ENCODE measurements at regions not wholly inside any gene's neighbourhood (a gene's known extent, or its start where the extent isn't known, plus 50 kb on each side); places are given as distances from the start of the nearest gene placed in this dataset.

DNA sequence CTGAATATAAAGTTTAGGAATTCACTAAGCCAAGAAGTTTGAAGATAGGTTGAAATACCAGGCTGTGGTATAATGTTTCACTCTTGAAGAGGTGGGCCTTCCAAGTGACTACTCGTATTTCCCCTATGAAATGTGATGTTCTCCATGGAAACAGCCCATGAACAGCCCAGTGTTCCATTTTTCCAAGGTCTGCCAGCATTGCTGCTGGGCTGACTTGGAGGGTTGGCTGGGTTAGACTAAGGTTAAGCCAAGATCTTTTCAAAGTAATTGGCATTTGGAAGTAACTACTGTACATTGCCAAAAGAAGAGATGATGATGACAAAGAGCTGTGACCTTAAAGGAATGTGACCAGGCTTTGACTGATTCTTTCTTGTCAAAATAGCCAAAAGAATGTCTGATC lies 73.8 kb downstream of the RPE65 start:
- H3K79me2 ChIP-seq (ENCODE audit: low read length): 0 out of 2 replicates have a peak, but pooled peaks cover 3% of the 10 kb centered on the region
- no peak overlapping the region for H3K9ac ChIP-seq (ENCODE audit: low read length)
- no peaks in the 10 kb centered on the region for H3K36me3 ChIP-seq (ENCODE audit: low read depth, low read length)
- H3K9me2 ChIP-seq (replicated peaks; ENCODE audit: low read length): no peaks in the 10 kb centered on the region
- no peak; the same call in 1 of the 2 replicates for ATAC-seq
- H3F3A ChIP-seq (ENCODE audit: low read length, unreplicated experiment): no peaks in the 10 kb centered on the region
- H3K4me2 ChIP-seq (ENCODE audit: low read length): no peak overlapping the region
- no peaks in the 10 kb centered on the region for H4K20me1 ChIP-seq (ENCODE audit: low read length)
- no peak overlapping the region for H2AFZ ChIP-seq (ENCODE audit: low read length)
- H3K27me3 ChIP-seq (ENCODE audit: low read length): no peaks in the 10 kb centered on the region
- no peaks in the 10 kb centered on the region for H3K9me3 ChIP-seq (ENCODE audit: low read length)
- ChIA-PET POLR2A (ENCODE audit: unreplicated experiment) (no interaction called here), CTCF (no interaction called here)
- BruUV-seq (replicated peaks): no TSS peak
- no peak overlapping the region for H3K4me3 ChIP-seq (ENCODE audit: low read length)
- TF ChIP-seq, protein P1, sequence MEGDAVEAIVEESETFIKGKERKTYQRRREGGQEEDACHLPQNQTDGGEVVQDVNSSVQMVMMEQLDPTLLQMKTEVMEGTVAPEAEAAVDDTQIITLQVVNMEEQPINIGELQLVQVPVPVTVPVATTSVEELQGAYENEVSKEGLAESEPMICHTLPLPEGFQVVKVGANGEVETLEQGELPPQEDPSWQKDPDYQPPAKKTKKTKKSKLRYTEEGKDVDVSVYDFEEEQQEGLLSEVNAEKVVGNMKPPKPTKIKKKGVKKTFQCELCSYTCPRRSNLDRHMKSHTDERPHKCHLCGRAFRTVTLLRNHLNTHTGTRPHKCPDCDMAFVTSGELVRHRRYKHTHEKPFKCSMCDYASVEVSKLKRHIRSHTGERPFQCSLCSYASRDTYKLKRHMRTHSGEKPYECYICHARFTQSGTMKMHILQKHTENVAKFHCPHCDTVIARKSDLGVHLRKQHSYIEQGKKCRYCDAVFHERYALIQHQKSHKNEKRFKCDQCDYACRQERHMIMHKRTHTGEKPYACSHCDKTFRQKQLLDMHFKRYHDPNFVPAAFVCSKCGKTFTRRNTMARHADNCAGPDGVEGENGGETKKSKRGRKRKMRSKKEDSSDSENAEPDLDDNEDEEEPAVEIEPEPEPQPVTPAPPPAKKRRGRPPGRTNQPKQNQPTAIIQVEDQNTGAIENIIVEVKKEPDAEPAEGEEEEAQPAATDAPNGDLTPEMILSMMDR (conservative IDR thresholded peaks at IDR 0.05; ENCODE audit: low read depth, low read length): no peak
- TF ChIP-seq EZH2phosphoT487 (IDR thresholded peaks at IDR 0.05; ENCODE audit: borderline replicate concordance, low read length) (no peak), EZH2 (IDR thresholded peaks at IDR 0.05; ENCODE audit: low read length, unreplicated experiment) (no peak)
- intact Hi-C loops (cut with micrococcal nuclease): no loop called here
- peaks cover 20% of the 10 kb centered on the region for H3K4me1 ChIP-seq (ENCODE audit: insufficient read depth, low read length)
- no peak overlapping the region for H3K27ac ChIP-seq (ENCODE audit: low read length)
- DNase-seq: no peak

DNA sequence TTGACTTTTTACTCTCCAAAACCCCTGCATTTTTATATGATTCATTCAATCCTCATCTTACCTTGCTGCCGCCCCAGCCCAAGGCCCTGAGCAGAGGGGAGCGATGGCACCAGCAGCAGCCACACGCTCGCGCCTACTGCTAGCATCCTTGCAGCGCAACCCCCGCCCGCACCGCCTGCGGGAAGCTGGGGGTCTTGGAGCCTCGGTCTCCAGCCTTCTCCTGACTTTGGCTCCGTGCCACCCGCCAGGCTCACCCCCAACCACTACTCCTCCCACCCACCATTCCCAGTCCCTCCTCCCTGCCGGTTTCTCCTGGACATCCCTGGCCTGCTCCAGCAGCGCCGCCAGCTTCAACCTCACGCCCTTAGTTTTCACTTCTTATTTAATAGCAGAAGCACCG lies 76.6 kb downstream of the RPE65 start:
- H3K4me3 ChIP-seq (ENCODE audit: low read length): no peak overlapping the region
- H3K27me3 ChIP-seq (ENCODE audit: low read length): no peaks in the 10 kb centered on the region
- ChIA-PET CTCF (interaction anchor here (0.6 kb wide), 1 partner anchor 35 kb away, joined by 5 read pairs; no protein-coding TSS in a partner anchor), POLR2A (ENCODE audit: unreplicated experiment) (no interaction called here)
- no peak overlapping the region for H3K4me2 ChIP-seq (ENCODE audit: low read length)
- no peaks in the 10 kb centered on the region for H3K36me3 ChIP-seq (ENCODE audit: low read depth, low read length)
- no peaks in the 10 kb centered on the region for H3K9me3 ChIP-seq (ENCODE audit: low read length)
- intact Hi-C loops (cut with micrococcal nuclease): no loop called here
- DNase-seq (no peak), ATAC-seq (no peak)
- H3K79me2 ChIP-seq (ENCODE audit: low read length): no peaks in the 10 kb centered on the region
- H3K27ac ChIP-seq (ENCODE audit: low read length): no peak overlapping the region
- H3K9ac ChIP-seq (ENCODE audit: low read length): no peak overlapping the region
- no peaks in the 10 kb centered on the region for H3K9me2 ChIP-seq (replicated peaks; ENCODE audit: low read length)
- H4K20me1 ChIP-seq (ENCODE audit: low read length): no peaks in the 10 kb centered on the region
- TF ChIP-seq, protein P1 (conservative IDR thresholded peaks at IDR 0.05; ENCODE audit: low read depth, low read length): no peak
- no peak for TF ChIP-seq EZH2phosphoT487 (IDR thresholded peaks at IDR 0.05; ENCODE audit: borderline replicate concordance, low read length)
- no peak for TF ChIP-seq EZH2 (IDR thresholded peaks at IDR 0.05; ENCODE audit: low read length, unreplicated experiment)
- no peak overlapping the region for H2AFZ ChIP-seq (ENCODE audit: low read length)
- H3K4me1 ChIP-seq (ENCODE audit: insufficient read depth, low read length): peaks cover 9% of the 10 kb centered on the region
- H3F3A ChIP-seq (ENCODE audit: low read length, unreplicated experiment): no peaks in the 10 kb centered on the region
- no TSS peak for BruUV-seq (replicated peaks)

DNA sequence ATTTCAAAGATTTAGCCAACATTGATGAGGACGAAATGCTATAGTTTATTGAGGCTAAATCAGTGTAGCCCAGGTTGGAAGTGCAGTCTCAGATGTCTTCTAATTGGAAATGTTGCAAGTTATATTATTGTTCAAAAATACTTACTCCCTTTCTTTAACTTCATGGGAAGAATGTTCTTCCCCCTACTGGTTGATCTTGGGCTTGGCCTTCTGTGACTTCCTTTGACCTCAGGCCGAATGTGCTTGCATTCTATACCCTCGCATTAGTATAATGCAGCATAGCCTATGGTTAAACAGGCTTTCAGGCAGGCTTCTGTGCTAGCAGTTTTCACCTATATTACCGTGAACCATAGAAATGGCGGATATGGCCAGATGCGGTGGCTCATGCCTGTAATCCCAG lies 77.3 kb downstream of the RPE65 start:
- 0 out of 2 replicates have a peak, but pooled peaks cover 2% of the 10 kb centered on the region for H3K4me1 ChIP-seq (ENCODE audit: insufficient read depth, low read length)
- ChIA-PET POLR2A (ENCODE audit: unreplicated experiment) (no interaction called here), CTCF (no interaction called here)
- H3K9me2 ChIP-seq (replicated peaks; ENCODE audit: low read length): no peaks in the 10 kb centered on the region
- H3K27me3 ChIP-seq (ENCODE audit: low read length): no peaks in the 10 kb centered on the region
- H3K4me3 ChIP-seq (ENCODE audit: low read length): no peak overlapping the region
- no peak for DNase-seq
- TF ChIP-seq EZH2phosphoT487 (IDR thresholded peaks at IDR 0.05; ENCODE audit: borderline replicate concordance, low read length) (no peak), EZH2 (IDR thresholded peaks at IDR 0.05; ENCODE audit: low read length, unreplicated experiment) (no peak)
- TF ChIP-seq, protein P1 (conservative IDR thresholded peaks at IDR 0.05; ENCODE audit: low read depth, low read length): no peak; the same call in 1 of the 2 replicates
- intact Hi-C loops (cut with micrococcal nuclease): no loop called here
- no peaks in the 10 kb centered on the region for H3K36me3 ChIP-seq (ENCODE audit: low read depth, low read length)
- no peaks in the 10 kb centered on the region for H3F3A ChIP-seq (ENCODE audit: low read length, unreplicated experiment)
- no peaks in the 10 kb centered on the region for H3K79me2 ChIP-seq (ENCODE audit: low read length)
- H2AFZ ChIP-seq (ENCODE audit: low read length): no peak overlapping the region
- no peak overlapping the region for H3K4me2 ChIP-seq (ENCODE audit: low read length)
- ATAC-seq: no peak
- H3K9ac ChIP-seq (ENCODE audit: low read length): no peak overlapping the region
- H3K27ac ChIP-seq (ENCODE audit: low read length): no peak overlapping the region
- no peaks in the 10 kb centered on the region for H3K9me3 ChIP-seq (ENCODE audit: low read length)
- H4K20me1 ChIP-seq (ENCODE audit: low read length): no peaks in the 10 kb centered on the region
- BruUV-seq (replicated peaks): no TSS peak
